ENCODE measurements at regions not wholly inside any gene's neighbourhood (a gene's known extent, or its start where the extent isn't known, plus 50 kb on each side); places are given as distances from the start of the nearest gene placed in this dataset.

GRCh38 chr7:54883576-54883975 is 124.6 kb upstream of the SEC61G start:
- no peak for TF ChIP-seq MXI1 (IDR thresholded peaks at IDR 0.05; ENCODE audit: low read depth, low read length)
- TF ChIP-seq, protein P1, sequence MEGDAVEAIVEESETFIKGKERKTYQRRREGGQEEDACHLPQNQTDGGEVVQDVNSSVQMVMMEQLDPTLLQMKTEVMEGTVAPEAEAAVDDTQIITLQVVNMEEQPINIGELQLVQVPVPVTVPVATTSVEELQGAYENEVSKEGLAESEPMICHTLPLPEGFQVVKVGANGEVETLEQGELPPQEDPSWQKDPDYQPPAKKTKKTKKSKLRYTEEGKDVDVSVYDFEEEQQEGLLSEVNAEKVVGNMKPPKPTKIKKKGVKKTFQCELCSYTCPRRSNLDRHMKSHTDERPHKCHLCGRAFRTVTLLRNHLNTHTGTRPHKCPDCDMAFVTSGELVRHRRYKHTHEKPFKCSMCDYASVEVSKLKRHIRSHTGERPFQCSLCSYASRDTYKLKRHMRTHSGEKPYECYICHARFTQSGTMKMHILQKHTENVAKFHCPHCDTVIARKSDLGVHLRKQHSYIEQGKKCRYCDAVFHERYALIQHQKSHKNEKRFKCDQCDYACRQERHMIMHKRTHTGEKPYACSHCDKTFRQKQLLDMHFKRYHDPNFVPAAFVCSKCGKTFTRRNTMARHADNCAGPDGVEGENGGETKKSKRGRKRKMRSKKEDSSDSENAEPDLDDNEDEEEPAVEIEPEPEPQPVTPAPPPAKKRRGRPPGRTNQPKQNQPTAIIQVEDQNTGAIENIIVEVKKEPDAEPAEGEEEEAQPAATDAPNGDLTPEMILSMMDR (IDR thresholded peaks at IDR 0.05 in 2 of 3, conservative IDR thresholded peaks at IDR 0.05 in 1 of 3; ENCODE audit: control insufficient read depth in 2 of 3, extremely low read depth in 1 of 3, insufficient read depth in 1 of 3, low read depth in 3 of 3, low read length in 3 of 3): no peak
- no peak for TF ChIP-seq SIX5 (IDR thresholded peaks at IDR 0.05; ENCODE audit: low read depth, low read length, severe bottlenecking)
- TF ChIP-seq EZH2 (IDR thresholded peaks at IDR 0.05; ENCODE audit: borderline replicate concordance, control insufficient read depth, low read depth, low read length): no peak
- no peak for TF ChIP-seq EGR1 (IDR thresholded peaks at IDR 0.05; ENCODE audit: borderline replicate concordance in 1 of 2, low read depth in 2 of 2, low read length in 2 of 2)
- no peak for TF ChIP-seq WRNIP1 (IDR thresholded peaks at IDR 0.05; ENCODE audit: borderline replicate concordance, low read depth, low read length)
- TF ChIP-seq GABPA (IDR thresholded peaks at IDR 0.05; ENCODE audit: low read depth): no peak
- TF ChIP-seq MYC (IDR thresholded peaks at IDR 0.05; ENCODE audit: insufficient read depth, insufficient read length, insufficient replicate concordance, low read length, severe bottlenecking): no peak
- no peak for TF ChIP-seq CREB1 (IDR thresholded peaks at IDR 0.05; ENCODE audit: low read depth)
- no peak for TF ChIP-seq NR2C2 (IDR thresholded peaks at IDR 0.05; ENCODE audit: borderline replicate concordance, control insufficient read depth, insufficient read length, low read depth)
- TF ChIP-seq ZZZ3 (IDR thresholded peaks at IDR 0.05; ENCODE audit: control insufficient read depth, insufficient read length, low read depth): no peak
- no peak for TF ChIP-seq POLR2A (IDR thresholded peaks at IDR 0.05; ENCODE audit: low read depth, low read length)
- no peak for TF ChIP-seq IKZF2 (IDR thresholded peaks at IDR 0.05)
- TF ChIP-seq, protein P2, sequence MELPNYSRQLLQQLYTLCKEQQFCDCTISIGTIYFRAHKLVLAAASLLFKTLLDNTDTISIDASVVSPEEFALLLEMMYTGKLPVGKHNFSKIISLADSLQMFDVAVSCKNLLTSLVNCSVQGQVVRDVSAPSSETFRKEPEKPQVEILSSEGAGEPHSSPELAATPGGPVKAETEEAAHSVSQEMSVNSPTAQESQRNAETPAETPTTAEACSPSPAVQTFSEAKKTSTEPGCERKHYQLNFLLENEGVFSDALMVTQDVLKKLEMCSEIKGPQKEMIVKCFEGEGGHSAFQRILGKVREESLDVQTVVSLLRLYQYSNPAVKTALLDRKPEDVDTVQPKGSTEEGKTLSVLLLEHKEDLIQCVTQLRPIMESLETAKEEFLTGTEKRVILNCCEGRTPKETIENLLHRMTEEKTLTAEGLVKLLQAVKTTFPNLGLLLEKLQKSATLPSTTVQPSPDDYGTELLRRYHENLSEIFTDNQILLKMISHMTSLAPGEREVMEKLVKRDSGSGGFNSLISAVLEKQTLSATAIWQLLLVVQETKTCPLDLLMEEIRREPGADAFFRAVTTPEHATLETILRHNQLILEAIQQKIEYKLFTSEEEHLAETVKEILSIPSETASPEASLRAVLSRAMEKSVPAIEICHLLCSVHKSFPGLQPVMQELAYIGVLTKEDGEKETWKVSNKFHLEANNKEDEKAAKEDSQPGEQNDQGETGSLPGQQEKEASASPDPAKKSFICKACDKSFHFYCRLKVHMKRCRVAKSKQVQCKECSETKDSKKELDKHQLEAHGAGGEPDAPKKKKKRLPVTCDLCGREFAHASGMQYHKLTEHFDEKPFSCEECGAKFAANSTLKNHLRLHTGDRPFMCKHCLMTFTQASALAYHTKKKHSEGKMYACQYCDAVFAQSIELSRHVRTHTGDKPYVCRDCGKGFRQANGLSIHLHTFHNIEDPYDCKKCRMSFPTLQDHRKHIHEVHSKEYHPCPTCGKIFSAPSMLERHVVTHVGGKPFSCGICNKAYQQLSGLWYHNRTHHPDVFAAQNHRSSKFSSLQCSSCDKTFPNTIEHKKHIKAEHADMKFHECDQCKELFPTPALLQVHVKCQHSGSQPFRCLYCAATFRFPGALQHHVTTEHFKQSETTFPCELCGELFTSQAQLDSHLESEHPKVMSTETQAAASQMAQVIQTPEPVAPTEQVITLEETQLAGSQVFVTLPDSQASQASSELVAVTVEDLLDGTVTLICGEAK (IDR thresholded peaks at IDR 0.05; ENCODE audit: borderline replicate concordance): no peak
